HG02642 (cell line): ENCODE measurements at regions not wholly inside any gene's neighbourhood (a gene's known extent, or its start where the extent isn't known, plus 50 kb on each side); places are given as distances from the start of the nearest gene placed in this dataset.

Source experiments
- ATAC-seq: cut with Tn5 transposase; IDR thresholded peaks from one replicate; pipeline ENCODE4 v1.9.1; 2021; ENCODE audit warnings: mild to moderate bottlenecking; ENCODE audit not compliant: unreplicated experiment, poor library complexity

DNA sequence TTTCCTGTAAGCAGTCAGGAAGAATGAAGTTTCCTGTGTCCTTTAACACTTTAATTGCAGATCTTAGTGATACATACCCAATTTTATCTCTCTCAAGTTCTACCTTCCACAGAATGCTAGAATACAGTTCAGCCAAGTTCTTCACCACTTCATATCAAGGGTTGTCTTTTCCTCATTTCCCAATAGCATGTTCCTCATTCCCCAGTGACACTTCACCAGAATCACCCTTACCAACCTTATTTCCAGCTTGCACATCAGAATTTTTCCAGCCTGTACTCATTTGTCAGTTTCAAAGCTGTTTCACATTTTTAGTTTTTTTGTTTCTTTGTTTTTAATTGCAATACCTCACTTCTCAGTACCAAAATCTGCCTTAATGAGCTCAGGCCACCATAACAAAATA is 126.1 kb downstream of the ESM1 start:
- no peak for ATAC-seq

DNA sequence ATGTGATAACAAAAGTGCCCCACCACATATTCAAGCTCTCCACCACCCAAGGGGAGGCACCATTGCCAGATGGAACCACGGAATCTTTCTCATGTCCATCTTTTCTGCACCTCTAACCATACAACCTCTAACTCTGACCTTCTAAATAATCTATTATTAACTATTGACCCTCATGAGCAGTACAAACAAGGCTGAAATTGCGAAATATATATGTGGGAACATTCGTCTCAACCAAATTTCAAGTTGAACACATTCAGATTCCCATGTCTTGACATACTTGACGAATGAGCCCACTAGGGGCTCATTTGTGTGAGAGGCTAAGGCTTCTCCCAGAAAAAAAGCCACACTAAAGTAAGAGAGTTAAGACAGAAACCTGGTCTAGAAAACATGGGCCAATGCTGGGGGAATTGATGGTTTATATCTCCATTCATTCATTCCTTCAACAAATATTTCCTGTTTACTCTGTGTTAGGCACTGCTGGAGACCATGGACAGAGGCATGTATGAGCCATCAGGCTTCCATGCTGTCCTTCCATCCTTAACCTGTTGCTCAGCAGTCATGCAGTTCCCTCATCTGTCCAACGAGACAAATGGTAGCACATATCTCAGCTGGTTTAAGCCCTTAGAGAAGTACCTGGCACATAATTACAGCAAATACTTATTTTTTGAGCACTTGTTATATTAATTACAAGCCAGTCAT is 130.4 kb downstream of the ESM1 start:
- no peak for ATAC-seq

DNA sequence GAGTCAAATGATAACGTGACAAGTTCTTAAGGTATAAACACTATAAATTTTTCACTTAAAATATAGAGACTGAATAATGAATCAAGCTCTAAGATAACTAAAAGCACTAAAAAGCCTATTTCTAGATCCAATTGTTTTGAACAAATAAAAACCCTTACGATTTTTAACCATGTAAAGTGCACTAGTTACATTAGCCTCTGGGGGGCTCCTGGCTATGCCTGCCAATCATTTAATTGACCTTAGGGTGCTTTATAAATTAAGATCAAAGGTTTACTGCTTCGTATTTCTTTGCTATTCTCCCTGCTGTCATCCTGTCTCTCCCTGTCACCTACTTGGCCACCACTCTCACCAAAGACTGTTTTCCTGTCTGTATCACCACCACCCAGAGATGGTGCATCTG is 133.4 kb downstream of the ESM1 start:
- ATAC-seq = no peak

DNA sequence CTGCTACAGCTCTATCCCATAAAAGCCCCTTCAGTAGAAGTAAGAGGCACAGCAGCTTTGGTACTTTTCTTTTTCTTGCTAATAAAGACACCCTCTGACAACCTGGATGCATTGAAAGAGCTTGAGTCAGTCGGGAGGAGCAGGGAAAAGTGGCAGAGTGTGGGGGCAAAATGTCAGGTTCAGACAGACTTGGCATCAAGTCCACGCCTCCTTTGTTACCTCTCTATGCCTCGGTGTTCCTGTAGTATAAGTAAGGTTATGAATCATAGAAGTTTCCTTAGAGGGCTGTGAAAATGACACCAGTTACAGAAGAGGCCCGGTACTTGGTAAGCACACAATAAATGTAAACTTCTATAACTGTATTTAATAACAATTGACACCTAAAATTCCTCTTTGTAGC is 133.9 kb downstream of the ESM1 start:
- no peak for ATAC-seq

DNA sequence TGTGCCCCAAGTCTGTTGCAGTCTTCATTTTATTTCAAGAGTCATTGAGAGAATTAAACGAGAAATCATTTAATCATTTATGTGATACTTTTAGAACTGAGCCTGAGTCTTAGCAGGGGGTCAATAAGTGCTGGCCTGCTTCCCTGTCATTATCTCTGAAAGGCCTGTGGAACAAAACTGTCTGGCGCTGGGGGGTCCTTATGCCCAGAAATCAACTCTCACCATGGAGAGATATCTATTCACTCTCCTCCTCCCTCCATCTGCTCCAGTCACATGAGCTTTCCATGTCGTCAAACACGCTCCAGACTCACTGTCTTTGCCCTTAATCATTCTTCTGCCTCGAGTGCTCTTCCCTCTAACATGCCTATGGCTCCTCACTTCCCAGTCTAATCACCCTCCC is 136.8 kb downstream of the ESM1 start:
- ATAC-seq = no peak

DNA sequence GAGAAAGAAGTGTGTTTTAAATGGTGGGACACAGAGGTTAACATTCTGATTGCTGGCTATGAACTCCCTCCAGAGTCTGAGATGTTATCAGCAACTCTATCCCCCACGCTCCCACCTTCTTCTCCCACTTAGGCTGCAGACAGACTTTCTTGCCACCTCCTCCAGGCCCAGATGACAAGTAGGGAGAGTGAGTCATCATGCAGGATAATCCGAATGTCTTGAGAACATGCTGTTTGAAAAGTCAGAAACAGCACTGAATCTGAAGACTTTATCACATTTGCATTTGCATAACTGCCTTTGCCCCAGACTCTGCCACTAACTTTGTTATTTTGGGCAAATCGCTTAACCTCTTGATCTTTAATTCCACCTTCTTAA is 139.8 kb downstream of the ESM1 start:
- ATAC-seq = no peak

DNA sequence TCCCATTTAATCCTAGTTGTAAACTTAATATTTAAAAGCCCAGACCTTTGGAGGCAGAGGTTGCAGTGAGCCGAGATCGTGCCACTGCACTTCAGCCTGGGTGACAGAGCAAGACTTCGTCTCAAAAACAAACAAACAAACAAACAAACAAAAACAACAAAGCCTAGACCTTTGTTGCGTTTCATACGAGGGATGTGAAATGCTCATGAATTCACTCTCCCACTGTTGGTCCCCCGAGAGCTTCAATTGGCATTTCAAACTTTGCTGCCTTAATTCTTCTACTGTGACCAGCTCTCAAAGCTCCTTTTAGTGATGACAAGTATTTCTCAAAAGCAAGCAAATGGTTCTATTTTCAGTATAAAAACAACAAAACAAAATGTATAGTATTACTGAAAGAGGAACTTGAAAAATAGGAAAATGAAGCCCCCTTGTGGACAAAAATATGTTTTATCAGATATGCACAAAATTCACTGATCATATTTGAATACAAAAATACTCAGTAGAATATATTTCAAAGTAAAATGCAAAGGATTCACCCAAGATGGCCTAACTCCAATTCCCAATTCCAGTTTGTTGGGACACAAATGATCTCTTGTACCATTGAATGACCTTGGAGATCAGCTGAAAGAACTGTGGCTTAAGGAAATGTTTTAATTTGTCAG is 140.4 kb downstream of the ESM1 start:
- no peak for ATAC-seq

DNA sequence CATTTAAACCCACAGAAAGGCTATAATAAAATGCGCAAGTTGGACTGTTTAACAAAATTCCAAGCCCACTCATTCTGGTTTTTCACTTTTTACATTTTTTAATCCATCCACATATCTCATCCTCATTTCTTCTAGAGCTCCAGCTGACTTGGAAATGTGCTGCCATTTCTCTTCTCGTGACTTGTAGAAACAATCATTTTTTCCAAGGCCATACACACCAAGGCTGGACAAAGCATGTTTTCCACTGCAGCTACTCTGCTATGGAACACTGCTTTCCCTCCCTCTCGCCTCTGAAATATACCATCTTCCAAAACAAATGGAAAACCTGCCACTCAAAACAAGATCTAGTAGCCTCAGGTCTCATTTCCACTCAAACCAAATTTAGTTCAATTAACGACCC is 141.1 kb downstream of the ESM1 start:
- ATAC-seq = no peak

DNA sequence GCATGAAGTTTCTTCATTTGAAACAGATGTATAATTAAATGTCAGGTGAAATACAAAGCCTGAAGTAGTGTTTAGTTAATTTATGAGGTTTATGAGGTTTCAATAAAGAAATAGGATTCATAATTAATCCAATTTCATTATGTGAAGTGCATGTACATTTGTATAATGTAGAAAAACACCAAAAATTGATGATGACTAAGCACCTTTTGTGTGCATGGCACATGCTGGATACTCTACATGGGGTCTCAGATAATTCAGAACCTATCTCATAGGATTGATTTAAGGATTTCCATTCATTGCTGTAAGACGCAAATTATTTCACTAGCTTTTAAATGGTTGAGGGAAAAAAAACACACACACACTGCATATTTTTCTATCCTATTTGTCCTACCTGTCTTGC is 143.9 kb downstream of the ESM1 start:
- no peak for ATAC-seq

DNA sequence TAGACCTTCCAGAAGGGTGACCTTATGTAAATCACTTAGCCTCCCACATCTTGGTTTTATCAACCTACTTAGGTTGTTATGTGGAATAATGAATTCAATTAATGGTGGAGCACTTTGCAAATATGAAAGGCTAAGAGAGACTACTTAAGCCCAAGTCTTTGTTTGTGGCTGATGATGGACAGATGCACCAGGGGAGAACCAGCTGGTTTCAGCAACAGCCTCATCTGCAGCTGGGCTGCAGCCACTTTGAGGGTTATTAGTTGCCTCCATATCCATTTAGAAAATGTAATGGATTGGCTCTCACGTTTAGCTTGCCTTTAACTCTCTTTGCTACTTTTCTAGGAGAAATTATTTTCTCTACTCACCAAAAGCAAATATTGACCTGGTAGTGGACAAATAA is 146.6 kb downstream of the ESM1 start:
- ATAC-seq = no peak

DNA sequence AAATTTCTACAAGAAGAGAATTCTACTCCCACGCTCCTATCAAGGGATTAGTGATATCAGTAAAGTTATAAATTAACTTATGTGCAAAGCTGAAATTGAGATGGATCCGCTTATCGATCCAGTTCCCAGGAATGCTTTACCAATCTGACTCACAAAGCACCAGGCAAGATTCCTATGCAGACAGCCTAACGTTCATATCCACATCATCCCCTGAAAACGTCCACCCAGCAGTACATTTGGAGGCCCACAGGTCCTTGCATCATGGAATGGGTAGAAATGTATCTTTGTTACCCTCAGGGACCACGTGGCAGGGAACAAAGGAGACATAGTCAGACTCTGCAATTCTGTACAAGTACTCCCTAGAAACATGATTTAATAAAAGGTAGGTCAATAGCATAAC is 147.4 kb downstream of the ESM1 start:
- no peak for ATAC-seq

DNA sequence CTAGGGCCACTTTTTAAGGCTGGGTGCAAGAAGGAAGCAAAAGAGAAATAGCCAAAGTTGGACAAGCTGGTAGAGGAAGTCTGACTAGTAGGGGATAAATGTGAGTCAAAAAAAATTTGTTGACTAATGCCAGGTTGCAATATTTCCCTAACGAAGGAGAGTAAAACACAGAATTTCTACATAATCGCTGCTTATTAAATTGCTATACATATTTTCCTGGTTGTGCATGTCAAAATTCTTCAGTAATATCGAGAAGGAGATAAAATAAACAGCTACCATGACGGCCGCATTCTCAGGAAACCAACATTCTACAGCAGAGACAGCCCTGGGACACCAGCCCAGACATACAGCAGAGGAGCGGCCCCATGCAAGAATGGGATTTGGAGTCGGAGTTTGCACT is 148.3 kb downstream of the ESM1 start:
- ATAC-seq = no peak

DNA sequence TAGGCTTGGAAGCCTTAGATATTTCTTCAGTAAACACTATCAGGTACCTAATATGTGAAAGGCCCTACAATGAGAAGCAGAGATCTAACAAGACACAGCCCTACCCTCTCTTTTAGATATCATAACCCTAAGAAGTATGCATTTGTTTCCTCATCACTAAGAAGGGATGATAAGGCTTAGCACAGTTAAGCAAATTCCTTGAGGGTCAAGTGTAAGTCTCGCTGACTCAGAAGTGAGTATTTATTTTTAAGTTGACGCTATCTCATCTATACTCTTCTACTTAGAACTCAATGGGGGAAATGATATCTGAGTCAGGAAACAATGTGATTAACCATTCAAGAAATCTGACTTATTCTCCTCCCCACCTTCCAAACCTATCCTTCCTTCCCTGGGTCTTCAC is 149.7 kb downstream of the ESM1 start:
- no peak for ATAC-seq

DNA sequence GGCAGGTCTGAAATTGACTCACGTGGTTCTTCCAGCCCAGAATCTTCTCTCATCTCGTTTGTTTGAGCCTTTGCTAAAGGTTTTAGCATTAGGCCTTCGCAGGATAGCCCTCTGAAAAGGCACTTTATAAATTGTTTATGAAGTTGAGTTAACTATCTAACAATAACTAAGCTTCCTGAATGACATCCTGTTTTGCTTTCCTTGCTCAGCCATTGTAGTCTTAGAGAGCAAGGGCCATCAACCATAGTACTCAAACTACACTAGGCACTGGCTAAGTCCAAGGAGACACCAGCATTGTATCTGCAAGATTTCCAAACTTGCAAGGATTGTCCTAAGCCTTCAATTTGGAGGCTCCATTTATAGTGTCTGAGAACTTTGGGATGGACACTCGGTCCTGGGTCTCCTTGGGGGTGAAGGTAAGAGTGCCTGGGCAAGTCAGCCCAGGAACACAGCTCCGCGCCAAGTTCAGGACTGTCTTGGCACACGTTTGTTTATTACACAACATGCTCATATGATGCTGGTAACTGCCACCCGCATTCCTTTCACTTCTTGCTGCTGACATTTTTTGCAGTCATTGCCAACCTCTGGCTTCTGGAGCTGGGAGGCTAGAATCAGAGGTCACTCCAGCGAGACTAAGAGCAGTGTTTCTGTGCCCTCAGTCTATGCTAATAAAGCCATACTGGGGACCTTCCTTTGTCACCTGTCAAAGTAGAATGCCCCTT is 151.1 kb downstream of the ESM1 start:
- ATAC-seq = no peak

DNA sequence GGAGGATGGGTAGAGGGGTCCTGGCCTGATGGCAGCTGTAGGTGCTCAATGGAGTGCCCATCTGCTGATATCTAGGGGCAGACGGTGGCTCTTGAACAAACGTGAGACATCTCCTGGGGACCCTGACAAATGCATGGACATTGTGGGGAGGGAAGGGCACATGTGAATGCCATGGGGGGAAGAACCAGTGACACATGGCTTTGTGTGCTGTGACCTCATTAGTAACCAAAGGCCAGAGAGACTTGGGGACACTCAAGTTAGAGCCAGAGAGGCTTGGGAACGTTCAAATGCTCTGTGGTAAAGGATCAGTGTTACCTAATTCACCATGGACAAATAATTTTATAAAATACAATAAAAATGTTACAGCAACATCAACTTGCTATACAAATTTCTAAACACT is 151.8 kb downstream of the ESM1 start:
- no peak for ATAC-seq

DNA sequence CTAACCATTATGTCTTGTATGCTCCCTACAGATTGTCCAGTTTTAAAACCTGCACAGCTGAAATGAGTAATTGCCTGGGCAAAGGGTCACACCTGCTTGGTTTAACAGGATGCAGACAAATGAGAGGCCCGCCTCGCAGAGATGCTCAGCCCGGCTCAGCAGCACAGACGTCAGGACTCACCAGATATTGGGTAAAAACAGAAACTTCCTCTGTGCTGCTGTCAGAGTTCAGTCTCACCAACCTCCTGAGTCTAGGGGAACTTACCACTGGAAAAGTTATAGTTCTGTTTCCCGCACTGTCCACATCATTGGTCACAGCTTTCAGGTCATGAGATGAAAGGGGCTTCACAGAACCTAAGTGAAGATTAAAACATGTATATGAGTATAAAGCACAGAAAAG is 152.5 kb downstream of the ESM1 start:
- ATAC-seq = no peak

DNA sequence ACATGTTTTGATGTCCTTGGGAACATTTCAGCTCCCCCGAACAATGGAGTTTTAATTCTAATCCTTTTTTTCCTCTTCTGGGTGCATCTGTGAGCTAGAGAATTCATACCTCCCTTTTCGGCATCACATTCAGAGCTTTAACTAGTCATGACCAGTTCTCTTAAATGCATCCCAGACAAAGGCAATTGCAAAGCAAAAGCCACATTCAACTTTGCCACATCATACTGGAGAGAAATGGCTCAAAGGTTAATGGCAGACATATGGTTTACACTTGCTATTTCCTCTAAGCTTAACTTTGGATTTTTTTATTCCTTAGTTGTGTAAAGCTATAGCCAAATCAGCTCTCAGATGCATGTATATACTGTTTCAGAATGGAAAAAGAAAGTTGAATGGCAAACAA is 153.3 kb downstream of the ESM1 start:
- no peak for ATAC-seq

DNA sequence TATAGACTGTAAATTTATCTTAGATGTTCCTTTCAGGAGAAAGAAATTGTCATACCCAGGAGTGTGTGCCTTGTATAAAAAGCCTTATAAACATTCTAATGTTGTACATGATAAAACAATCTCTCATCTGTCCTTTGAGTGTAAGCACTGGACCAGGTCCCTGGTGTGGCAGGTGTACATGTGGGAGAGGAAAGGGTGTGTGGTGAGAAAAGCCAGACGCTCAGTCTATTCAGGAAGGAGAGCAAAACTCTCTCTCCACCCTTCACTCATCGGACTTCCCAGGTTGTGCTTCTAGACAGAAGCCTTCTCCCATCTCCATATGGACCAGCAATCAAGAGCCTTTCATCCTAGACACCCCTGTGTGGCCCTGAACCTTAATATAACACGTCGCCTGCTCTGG is 154.2 kb downstream of the ESM1 start:
- no peak for ATAC-seq

DNA sequence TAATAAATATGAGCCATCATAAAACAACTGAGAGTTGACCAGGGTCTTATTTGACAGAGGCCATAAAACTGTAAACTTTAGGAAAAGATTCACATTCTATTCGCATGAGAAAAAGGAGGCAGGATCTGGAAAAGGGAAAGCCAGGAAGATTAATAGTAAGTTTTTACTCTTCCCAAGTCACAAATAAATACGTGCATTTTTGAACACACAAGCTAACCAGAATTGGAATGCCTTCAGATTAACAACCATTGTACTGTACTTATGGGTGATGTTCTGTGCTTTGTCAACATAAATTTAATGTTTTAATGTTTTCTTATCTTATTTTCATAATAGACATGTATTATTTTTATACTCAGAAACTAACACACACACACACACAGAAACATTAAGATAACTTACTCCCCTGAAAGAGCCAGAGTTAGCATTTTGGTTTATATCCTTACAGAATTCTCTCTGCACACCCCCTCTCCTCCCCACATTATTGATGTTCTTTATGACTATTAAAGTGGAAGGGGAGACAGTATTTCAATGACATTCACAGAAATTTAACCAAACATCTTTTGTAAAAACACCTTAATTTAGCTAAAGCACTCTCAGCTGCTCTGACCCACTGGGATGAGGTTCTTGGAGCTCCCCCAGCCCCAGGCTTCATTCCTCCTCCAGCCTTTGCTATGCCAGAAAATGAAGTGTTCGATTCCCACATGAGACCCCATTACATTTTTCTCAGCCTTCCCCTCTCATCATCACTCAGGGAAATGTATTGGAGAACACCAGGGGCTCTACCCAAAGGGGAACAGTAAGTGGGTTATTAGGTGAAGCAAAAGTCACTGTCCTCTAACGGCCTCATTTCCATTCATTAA is 155.5 kb downstream of the ESM1 start:
- no peak for ATAC-seq

DNA sequence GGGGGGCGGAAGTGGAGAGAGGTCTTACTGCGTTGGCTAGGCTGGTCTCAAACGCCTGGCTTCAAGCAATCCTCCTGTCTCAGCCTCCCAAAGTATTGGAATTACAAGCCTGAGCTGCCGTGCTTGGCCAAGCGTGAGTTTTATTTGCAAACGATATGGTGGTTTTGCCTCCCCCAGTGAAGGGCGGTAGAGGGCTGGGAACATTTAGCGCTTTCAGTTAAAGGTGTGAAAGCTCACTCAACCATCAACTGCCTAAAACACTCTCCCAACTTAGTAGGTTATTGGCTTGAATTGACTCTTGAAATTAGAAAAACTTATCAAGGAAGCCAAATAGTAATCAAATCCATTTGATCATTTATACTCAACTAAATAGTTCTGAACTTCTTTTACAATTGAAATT is 156.3 kb downstream of the ESM1 start:
- no peak for ATAC-seq

DNA sequence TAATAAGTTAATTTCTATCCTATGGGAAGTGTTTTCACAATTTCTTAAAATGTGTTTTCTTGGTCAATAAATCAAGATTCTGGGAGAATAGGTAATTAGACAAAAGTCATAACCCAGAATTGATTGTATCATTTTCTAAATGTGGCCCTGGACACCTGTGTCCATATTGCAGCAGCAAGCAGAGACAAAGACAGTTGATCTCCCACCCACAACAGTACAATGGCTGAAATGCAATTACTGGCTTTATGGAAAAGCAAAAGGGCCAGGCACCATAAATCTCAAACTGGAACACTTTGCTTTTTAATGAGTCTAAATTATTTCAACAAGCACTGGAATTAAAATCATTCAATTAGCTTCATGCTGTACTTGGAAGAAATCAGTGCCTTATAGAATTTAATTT is 157.2 kb downstream of the ESM1 start:
- no peak for ATAC-seq
